CD4-positive, CD25-positive, alpha-beta regulatory T cell (primary cell): ENCODE measurements at regions not wholly inside any gene's neighbourhood (a gene's known extent, or its start where the extent isn't known, plus 50 kb on each side); places are given as distances from the start of the nearest gene placed in this dataset.

Source experiments
- ATAC-seq, 2 donors: fragments of 150-1000 bp; cut with Tn5 transposase; one replicate each; pipeline ENCODE4 v1.10.0; 2021; ENCODE audit warnings: low read depth in 2 of 2, moderate number of reproducible peaks in 2 of 2, moderate library complexity in 1 of 2
- DNase-seq, 3 donors: peaks; one replicate each; pipeline versions ENCODE4 v3.0.0 to v3.0.0-alpha.2; 2012 to 2022; ENCODE audit warnings: mixed read lengths in 1 of 3
- H3K27ac ChIP-seq: one replicate; pipeline ENCODE4 v1.7.0; 2013; ENCODE audit warnings: mild to moderate bottlenecking, low read length; ENCODE audit not compliant: insufficient read depth, poor library complexity, severe bottlenecking
- H3K27me3 ChIP-seq: one replicate; pipeline ENCODE4 v1.7.0; 2013; ENCODE audit warnings: low read length; ENCODE audit not compliant: control insufficient read depth, insufficient read depth
- H3K36me3 ChIP-seq: one replicate; pipeline ENCODE4 v1.7.0; 2013; ENCODE audit warnings: mild to moderate bottlenecking, low read length, moderate library complexity; ENCODE audit not compliant: control insufficient read depth, insufficient read depth
- H3K4me1 ChIP-seq: 2 replicates; pipeline ENCODE4 v1.7.0; 2013; ENCODE audit warnings: mild to moderate bottlenecking, low read length; ENCODE audit not compliant: insufficient read depth, control insufficient read depth, poor library complexity, severe bottlenecking
- H3K4me3 ChIP-seq: one replicate; pipeline ENCODE4 v1.7.0; 2013; ENCODE audit warnings: low read depth, mild to moderate bottlenecking, low read length, moderate library complexity
- H3K9me3 ChIP-seq, 2 experiments: 1 replicate in 1 of 2; 2 replicates in 1 of 2; pipeline ENCODE4 v1.7.0; 2013; ENCODE audit warnings: low read length in 2 of 2, mild to moderate bottlenecking in 1 of 2, moderate library complexity in 1 of 2; ENCODE audit not compliant: control insufficient read depth in 2 of 2
- H3K27ac Mint-ChIP-seq, 3 donors: one replicate each; pipeline ENCODE4 v1.8.0; 2020 to 2022; ENCODE audit warnings: mild to moderate bottlenecking in 3 of 3, mixed read lengths in 3 of 3, moderate library complexity in 2 of 3
- H3K27me3 Mint-ChIP-seq: one replicate; pipeline ENCODE4 v1.8.0; 2022; ENCODE audit warnings: mild to moderate bottlenecking, mixed read lengths
- H3K36me3 Mint-ChIP-seq: one replicate; pipeline ENCODE4 v1.8.0; 2020; ENCODE audit warnings: mixed read lengths
- H3K4me1 Mint-ChIP-seq, 4 donors: one replicate each; pipeline ENCODE4 v1.8.0; 2020 to 2022; ENCODE audit warnings: mixed read lengths in 4 of 4, mild to moderate bottlenecking in 1 of 4
- H3K4me3 Mint-ChIP-seq, 4 donors: one replicate each; pipeline ENCODE4 v1.8.0; 2020 to 2022; ENCODE audit warnings: mild to moderate bottlenecking in 4 of 4, mixed read lengths in 4 of 4, moderate library complexity in 3 of 4
- H3K9me3 Mint-ChIP-seq, 7 donors: one replicate each; pipeline ENCODE4 v1.8.0; 2020 to 2022; ENCODE audit warnings: mixed read lengths in 7 of 7, mild to moderate bottlenecking in 3 of 7, moderate library complexity in 2 of 7

- H3K36me3 ChIP-seq: no peaks in the 10 kb centered on the region
- no peak overlapping the region for H3K27ac ChIP-seq
- H3K9me3 Mint-ChIP-seq: peaks cover 0 to 21% (median 6%) of the 10 kb centered on the region in 7 donors
- H3K27ac Mint-ChIP-seq: no peak overlapping the region
- DNase-seq (no peak), ATAC-seq (no peak)
- peaks cover 6 to 9% of the 10 kb centered on the region in 2 experiments for H3K9me3 ChIP-seq
- no peaks in the 10 kb centered on the region for H3K27me3 ChIP-seq
- no peak overlapping the region for H3K4me3 ChIP-seq
- no peaks in the 10 kb centered on the region for H3K27me3 Mint-ChIP-seq
- no peaks in the 10 kb centered on the region for H3K36me3 Mint-ChIP-seq
- no peaks in the 10 kb centered on the region for H3K4me1 Mint-ChIP-seq
- H3K4me3 Mint-ChIP-seq: no peak overlapping the region
- H3K4me1 ChIP-seq: no peaks in the 10 kb centered on the region
Observed at GRCh38 chr3:83946049-83946448, 1012.7 kb upstream of the CADM2 start.

GRCh38 chr3:83946554-83946953 lies 1012.2 kb upstream of the CADM2 start:
- H3K4me1 ChIP-seq: no peaks in the 10 kb centered on the region
- no peaks in the 10 kb centered on the region for H3K4me1 Mint-ChIP-seq
- DNase-seq (no peak), ATAC-seq (no peak)
- no peaks in the 10 kb centered on the region for H3K36me3 Mint-ChIP-seq
- peaks cover 0 to 16% (median 6%) of the 10 kb centered on the region in 7 donors for H3K9me3 Mint-ChIP-seq
- H3K27me3 Mint-ChIP-seq: no peaks in the 10 kb centered on the region
- no peaks in the 10 kb centered on the region for H3K36me3 ChIP-seq
- H3K4me3 Mint-ChIP-seq: no peak overlapping the region
- no peaks in the 10 kb centered on the region for H3K27me3 ChIP-seq
- no peak overlapping the region for H3K4me3 ChIP-seq
- no peak overlapping the region for H3K27ac Mint-ChIP-seq
- no peak overlapping the region for H3K27ac ChIP-seq
- H3K9me3 ChIP-seq: peaks cover 6 to 9% of the 10 kb centered on the region in 2 experiments

- no peak overlapping the region for H3K27ac ChIP-seq
- no peak for DNase-seq
- no peaks in the 10 kb centered on the region for H3K36me3 ChIP-seq
- no peak overlapping the region for H3K4me3 ChIP-seq
- no peak for ATAC-seq
- Mint-ChIP-seq H3K27ac (no peak overlapping the region), H3K4me1 (no peaks in the 10 kb centered on the region), H3K27me3 (no peaks in the 10 kb centered on the region), H3K4me3 (no peak overlapping the region), H3K9me3 (peaks cover 0 to 26% (median 6%) of the 10 kb centered on the region in 7 donors), H3K36me3 (no peaks in the 10 kb centered on the region)
- peaks cover 0 to 2% of the 10 kb centered on the region in 2 experiments for H3K9me3 ChIP-seq
- H3K27me3 ChIP-seq: no peaks in the 10 kb centered on the region
- H3K4me1 ChIP-seq: no peaks in the 10 kb centered on the region
Observed at GRCh38 chr3:83948771-83949170, 1010.0 kb upstream of the CADM2 start.

DNA sequence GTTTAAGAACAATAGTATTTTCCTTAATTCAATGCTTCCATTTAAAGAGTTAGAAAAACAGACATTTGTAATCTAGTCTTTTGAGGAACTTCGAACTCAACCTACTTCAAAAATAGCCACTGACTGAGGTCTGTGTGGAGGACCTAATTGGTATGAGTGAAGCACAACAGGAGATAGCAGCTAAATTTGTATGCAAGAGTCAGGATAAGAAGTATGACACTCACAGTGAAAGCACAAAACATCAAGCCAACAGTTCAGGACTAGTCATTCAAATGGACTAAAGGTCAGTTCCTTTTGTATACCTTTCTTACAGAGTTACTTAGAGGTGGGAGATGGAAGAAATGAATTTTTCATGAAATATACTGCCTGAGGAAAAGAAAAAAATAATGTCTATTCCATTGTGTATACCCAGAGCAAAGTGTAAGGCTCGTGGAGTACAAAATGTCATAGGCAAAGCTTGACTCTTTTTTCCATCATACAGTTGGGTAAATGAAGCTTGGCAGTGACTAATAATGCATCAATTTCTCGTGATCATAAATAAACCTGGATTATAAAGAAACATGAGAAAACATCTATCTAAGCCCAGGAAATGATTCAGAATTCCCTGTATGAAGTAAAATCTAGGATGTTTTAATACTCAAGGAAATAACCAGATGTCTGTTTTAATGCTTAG lies 1005.2 kb upstream of the CADM2 start:
- Mint-ChIP-seq H3K27ac (no peak overlapping the region), H3K9me3 (peaks cover 0 to 14% (median 4%) of the 10 kb centered on the region in 7 donors), H3K27me3 (no peaks in the 10 kb centered on the region), H3K36me3 (no peaks in the 10 kb centered on the region), H3K4me1 (no peaks in the 10 kb centered on the region), H3K4me3 (no peak overlapping the region)
- no peaks in the 10 kb centered on the region for H3K4me1 ChIP-seq
- DNase-seq (no peak), ATAC-seq (no peak)
- H3K27ac ChIP-seq: no peak overlapping the region
- no peak overlapping the region for H3K4me3 ChIP-seq
- H3K27me3 ChIP-seq: no peaks in the 10 kb centered on the region
- H3K36me3 ChIP-seq: no peaks in the 10 kb centered on the region
- peaks cover 0 to 6% of the 10 kb centered on the region in 2 experiments for H3K9me3 ChIP-seq

- no peaks in the 10 kb centered on the region for H3K4me1 Mint-ChIP-seq
- Histone ChIP-seq H3K4me3 (no peak overlapping the region), H3K9me3 (peaks cover 4 to 7% of the 10 kb centered on the region in 2 experiments), H3K27ac (no peak overlapping the region), H3K4me1 (no peaks in the 10 kb centered on the region), H3K36me3 (no peaks in the 10 kb centered on the region), H3K27me3 (no peaks in the 10 kb centered on the region)
- no peaks in the 10 kb centered on the region for H3K36me3 Mint-ChIP-seq
- H3K27ac Mint-ChIP-seq: no peak overlapping the region
- H3K27me3 Mint-ChIP-seq: no peaks in the 10 kb centered on the region
- ATAC-seq (no peak), DNase-seq (no peak)
- no peak overlapping the region for H3K4me3 Mint-ChIP-seq
- H3K9me3 Mint-ChIP-seq: peaks cover 0 to 14% (median 4%) of the 10 kb centered on the region in 7 donors
Observed at GRCh38 chr3:83956431-83956830, 1002.4 kb upstream of the CADM2 start.

DNA sequence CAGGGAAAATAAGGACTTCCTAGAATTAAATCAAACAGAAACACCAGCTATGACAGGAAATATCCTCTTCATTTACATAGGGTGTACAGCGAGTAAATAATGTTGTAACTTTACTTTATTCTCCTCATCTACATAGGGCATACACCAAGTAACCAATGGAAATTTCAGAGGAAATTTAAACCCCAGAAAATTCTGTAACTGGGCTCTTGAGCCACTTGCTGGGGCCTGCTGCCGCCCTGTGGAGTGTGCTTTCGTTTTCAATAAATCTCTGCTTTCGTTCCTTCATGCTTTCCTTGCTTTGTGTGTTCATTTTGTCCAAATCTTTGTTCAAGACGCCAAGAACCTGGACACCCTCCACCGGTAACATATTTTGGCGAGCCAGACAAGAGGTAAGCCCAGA lies 990.4 kb upstream of the CADM2 start:
- Histone ChIP-seq H3K27ac (no peak overlapping the region), H3K9me3 (no peaks in the 10 kb centered on the region), H3K4me3 (no peak overlapping the region), H3K36me3 (no peaks in the 10 kb centered on the region), H3K4me1 (no peaks in the 10 kb centered on the region), H3K27me3 (no peaks in the 10 kb centered on the region)
- DNase-seq: no peak
- no peaks in the 10 kb centered on the region for H3K27me3 Mint-ChIP-seq
- H3K36me3 Mint-ChIP-seq: no peaks in the 10 kb centered on the region
- H3K9me3 Mint-ChIP-seq: peaks cover 4 to 29% (median 12%) of the 10 kb centered on the region in 7 donors
- H3K4me1 Mint-ChIP-seq: no peaks in the 10 kb centered on the region
- ATAC-seq: no peak
- no peak overlapping the region for H3K27ac Mint-ChIP-seq
- no peak overlapping the region for H3K4me3 Mint-ChIP-seq

GRCh38 chr3:83971666-83972065 lies 987.1 kb upstream of the CADM2 start:
- Mint-ChIP-seq H3K27ac (no peak overlapping the region), H3K36me3 (no peaks in the 10 kb centered on the region), H3K4me3 (no peak overlapping the region), H3K4me1 (no peaks in the 10 kb centered on the region), H3K9me3 (peaks cover 2 to 24% (median 14%) of the 10 kb centered on the region in 7 donors), H3K27me3 (no peaks in the 10 kb centered on the region)
- Histone ChIP-seq H3K27me3 (no peaks in the 10 kb centered on the region), H3K4me1 (no peaks in the 10 kb centered on the region), H3K36me3 (no peaks in the 10 kb centered on the region), H3K27ac (no peak overlapping the region), H3K9me3 (no peaks in the 10 kb centered on the region), H3K4me3 (no peak overlapping the region)
- DNase-seq (no peak), ATAC-seq (no peak)

GRCh38 chr3:84008623-84009022 lies 950.2 kb upstream of the CADM2 start:
- H3K9me3 ChIP-seq: peaks cover 4% of the 10 kb centered on the region in 2 experiments
- no peaks in the 10 kb centered on the region for H3K27me3 Mint-ChIP-seq
- ATAC-seq (no peak), DNase-seq (no peak)
- H3K36me3 Mint-ChIP-seq: no peaks in the 10 kb centered on the region
- no peaks in the 10 kb centered on the region for H3K36me3 ChIP-seq
- no peak overlapping the region for H3K27ac ChIP-seq
- H3K27me3 ChIP-seq: no peaks in the 10 kb centered on the region
- H3K4me1 Mint-ChIP-seq: no peaks in the 10 kb centered on the region
- H3K4me3 ChIP-seq: no peak overlapping the region
- peaks cover 0 to 38% (median 9%) of the 10 kb centered on the region in 7 donors for H3K9me3 Mint-ChIP-seq
- H3K4me3 Mint-ChIP-seq: no peak overlapping the region
- H3K4me1 ChIP-seq: no peaks in the 10 kb centered on the region
- H3K27ac Mint-ChIP-seq: no peak overlapping the region
